GM19463 (cell line): ENCODE measurements at regions not wholly inside any gene's neighbourhood (a gene's known extent, or its start where the extent isn't known, plus 50 kb on each side); places are given as distances from the start of the nearest gene placed in this dataset.

Experiments used
- ATAC-seq: cut with Tn5 transposase; IDR thresholded peaks from one replicate; pipeline ENCODE4 v1.9.1; 2021; ENCODE audit warnings: mild to moderate bottlenecking, moderate library complexity; ENCODE audit not compliant: unreplicated experiment

DNA sequence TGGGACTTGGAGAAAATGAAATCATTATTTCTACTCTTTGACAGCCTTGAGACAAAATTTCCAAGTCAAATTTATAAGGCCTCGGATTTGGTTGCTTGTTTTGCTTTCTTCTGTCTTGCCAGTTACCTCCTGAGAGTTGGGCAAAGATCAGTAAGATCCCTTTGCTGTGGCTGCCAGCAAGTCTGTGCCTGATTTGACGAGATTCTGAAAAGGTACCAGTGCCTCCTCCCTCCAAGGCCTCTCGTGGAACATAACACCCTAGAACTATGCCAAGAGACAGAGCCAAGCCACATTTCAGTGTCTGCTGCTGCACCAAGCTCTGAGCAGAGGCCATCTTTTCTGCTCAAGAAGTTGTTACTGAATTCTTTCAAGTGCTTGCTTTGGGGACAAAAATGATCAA is 61.0 kb downstream of the GTPBP8 start:
- ATAC-seq, result no peak

DNA sequence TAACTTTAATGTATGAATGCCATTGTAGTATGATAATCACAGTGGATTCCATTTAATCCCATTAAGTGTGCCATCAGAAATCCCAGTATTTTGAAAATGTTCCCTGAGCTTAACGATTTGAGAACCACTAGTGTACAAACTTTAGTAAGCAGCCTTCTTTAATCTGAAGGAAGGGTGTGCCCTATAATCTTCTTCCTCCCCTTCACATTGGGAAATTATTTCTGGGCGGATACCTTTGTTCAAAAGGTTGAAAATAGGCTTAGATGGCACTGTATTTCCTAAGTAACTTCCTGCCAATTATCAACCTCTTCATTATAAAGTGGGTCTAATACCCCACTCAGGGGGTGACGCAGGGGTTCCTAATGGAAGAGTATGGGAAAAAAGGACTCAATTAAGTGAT is 62.4 kb downstream of the GTPBP8 start:
- no peak for ATAC-seq

DNA sequence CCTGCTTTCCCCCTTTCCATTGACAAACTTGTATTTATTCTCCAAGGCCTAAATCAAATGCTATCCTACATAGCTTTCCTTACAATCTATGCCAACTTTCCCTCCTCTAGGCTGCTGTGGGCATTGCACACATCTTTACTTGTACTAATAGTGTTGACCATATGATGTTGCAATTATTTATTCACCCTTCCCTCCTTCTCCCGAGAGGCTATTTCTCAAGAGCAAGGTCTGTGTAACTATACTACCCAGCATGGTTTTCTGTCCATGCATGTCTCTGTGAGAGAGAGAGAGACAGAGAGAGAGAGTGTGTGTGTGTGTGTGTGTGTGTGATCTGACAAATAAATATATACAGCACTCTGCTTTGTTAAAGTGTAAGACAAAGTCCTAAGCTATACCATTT is 63.8 kb downstream of the GTPBP8 start:
- no peak for ATAC-seq

DNA sequence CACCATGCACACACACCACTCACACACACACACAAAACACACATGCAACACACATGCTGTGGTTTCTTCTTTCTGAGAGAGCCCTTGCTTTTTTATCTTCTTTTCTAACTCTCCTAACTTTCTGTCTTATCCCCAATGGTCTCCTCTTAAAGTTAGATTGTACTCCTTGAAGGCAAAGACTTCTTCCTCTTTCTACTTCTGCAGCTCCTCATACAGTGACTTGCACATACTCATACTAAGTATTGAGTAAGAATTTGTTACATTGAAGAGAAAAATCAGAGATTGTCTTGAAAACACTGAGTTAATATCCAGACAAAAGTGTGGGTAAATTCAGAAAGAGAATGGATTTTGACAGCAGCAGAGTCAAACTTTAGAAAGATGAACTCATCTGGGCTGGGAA is 64.4 kb downstream of the GTPBP8 start:
- ATAC-seq, result no peak

DNA sequence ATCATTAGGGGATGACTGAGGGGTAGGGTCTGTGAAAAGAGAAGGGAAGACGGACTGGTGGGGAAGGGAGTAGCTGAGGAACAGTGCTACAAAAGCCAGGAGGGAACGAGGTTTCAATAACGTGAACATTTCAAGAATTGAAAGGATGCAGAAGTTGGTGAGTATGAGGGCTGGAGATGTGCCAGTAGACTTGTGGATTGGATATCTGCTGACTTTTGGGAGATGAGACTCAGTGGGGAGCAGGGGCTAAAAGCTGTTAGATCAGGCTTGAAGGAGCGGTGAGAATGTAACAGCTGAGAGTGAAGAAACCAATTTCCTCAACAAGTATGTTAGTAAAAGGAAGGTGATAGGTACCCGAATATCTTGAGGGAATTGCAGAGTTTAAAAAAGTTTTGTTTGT is 65.2 kb downstream of the GTPBP8 start:
- ATAC-seq, result no peak

DNA sequence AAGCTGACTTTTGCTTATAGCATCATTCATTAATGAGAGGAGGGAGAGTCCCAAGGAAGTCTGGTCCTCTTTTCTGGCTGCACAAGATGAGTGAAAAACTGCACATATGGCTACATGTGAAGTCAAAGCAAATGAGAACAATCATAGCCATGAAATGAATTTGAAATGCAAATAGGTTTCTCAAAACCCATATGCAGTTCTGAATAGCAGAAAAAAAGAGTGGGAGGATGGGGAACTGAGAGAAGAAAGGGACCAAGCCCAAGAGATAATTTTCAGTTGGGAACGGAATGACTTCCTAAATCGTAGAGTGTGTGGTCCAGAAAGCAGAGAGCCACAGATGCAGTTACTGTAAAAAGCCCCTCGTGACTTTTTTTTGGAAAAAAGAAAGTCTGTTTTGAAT is 66.3 kb downstream of the GTPBP8 start:
- peak; percentile 83 for ATAC-seq

DNA sequence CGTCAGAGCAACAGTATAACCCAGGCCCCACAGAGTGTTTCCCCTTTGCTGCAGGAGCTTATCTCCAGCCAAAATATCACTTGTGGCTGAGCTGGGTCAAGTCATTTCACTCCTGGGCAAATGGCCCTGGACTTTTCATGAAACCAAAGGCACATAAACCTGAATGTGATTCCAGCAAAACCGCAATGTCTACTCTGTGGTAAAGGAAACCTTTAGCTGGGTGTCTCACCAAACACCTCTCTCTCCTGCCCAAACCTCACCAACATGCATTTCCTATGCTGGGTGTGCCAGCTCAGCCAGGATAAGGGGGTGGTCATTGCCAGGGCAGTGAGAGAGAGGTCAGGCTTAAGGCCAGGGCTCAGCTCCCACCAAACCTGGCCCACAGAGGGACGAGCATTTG is 67.4 kb downstream of the GTPBP8 start:
- ATAC-seq, result no peak

DNA sequence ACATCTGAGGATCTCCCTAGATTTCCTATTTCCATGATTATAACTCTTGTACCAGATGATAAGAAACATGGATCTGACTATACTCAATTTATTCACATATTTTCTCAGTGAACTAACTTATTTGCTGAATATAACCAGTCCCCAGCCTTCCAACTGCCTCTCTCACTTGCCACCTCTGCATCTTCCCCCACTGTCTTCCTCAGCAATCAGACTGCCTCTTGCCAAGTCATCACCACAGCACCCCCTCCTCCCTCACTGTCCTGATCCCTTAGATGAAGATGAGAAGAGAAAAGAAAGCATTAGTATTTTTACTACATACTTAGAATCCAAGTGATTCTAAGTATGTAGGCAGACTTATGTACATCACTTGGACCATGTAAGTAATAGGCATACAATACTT is 71.9 kb downstream of the GTPBP8 start:
- no peak for ATAC-seq

DNA sequence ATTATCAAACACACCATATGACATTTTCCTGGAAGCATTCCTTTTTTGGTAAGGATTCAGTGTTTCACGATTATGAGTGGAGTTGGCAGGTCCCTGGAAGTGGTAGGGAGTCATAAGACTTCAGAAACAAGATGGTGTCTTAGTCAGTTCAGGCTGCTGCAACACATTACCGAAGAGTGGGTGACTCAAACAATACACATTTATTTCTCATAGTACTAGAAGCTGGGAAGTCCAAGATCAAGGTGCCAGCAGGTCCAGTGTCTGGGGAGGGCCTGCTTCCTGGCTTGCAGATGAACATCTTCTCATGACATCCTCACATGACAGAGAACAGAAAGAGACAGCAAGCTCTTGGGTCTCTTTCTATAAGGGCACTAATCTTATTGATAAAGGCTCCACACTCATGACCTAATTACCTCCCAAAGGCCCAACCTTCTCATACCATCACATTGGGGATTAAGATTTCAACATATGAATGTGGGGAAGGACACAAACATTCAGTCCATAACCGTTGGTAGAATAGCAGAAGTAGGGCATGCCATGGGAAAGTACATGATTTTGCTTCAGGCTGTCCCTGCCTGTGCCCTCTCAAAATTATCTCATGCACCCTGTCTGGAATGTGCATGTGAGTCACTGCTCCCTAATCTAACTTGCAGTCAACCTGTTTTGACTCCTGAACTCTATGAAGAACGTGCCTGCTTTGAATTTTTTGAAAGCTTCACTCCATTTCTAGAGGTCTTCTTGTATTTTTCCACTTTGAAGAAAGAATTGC is 72.5 kb downstream of the GTPBP8 start:
- ATAC-seq, result no peak

DNA sequence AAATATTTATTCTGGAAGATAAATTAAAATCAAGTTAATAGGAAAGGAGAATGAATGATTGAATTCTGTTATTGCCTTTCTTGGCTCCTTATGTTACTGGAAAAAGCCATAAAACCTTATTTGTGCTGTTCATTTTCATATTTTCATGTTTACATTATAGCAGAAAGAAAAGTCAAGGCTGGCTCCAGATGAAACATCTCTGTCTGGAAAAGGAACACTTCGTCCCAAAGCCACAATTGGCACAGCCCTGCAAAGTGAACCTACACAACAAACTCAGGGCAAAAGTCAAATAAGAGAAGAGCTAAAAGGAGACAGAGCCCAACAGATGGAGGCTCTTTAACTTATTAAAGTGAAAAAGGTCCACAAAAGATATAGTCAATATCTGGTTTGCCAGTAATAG is 73.4 kb downstream of the GTPBP8 start:
- no peak for ATAC-seq

DNA sequence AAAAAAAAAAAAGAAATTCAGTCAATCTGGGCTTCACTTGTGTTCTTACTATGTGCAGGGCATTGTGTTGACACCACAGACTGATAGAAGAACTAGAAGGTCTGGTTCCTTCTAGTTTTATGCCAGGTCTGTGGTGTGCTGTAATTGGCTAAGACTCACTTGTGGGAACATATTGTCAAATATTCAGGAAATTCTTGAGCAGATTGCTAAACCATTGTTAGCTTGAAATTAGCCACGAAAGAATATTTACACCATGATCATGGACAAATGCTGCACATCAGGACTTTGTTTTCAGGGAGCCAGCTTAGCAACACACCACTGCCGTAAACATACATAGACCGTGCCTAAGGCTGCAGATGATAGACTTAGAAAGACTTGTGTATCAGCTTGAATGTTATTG is 74.6 kb downstream of the GTPBP8 start:
- ATAC-seq, result no peak

DNA sequence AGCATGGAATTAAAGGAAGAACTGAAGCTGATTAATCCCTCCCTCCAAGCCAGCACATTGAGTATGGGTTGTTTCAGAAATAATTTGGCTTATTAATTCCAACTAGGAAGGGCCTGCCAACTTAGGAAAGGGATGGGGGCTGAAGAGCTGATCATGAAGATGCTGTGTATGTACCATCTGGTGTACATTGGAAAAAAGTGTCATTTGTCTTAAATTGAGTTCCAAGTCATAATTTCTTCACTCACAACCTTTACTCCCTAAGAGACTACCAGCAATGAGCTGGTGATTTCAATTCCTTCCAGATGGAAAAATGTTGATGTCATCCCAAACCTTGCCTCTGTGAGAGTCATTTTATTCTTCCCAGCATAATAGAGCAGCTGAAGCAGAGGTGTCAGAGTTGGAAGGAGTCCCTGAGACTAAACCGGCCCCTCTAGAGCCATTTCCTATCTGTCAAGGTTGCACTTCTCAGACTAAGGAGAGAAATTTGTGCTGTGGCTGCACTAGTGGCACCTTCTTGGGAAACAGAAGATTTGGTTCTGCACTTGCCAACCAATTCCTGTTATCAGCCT is 79.4 kb downstream of the GTPBP8 start:
- ATAC-seq, result peak; percentile 6

DNA sequence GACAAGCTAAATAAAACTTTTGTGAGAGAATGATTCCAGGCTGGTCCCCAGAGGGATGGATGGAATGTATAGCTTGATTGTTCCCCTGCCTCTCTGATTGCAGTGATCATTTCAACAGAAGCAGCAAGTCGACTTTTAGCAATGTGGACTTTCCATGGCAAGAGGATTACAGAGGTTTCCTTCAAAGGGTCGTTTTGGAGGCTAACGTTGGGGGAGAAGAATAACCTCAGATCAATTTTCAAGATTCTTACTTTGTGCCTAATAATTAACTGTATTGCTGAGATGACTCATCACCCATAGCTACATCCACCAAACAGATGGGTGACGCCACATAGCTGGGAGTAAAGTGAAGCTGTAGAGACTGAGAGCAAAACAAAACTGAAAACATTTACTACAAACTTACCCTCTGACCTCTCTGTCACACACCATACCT is 79.9 kb downstream of the GTPBP8 start:
- peak; percentile 100 for ATAC-seq

DNA sequence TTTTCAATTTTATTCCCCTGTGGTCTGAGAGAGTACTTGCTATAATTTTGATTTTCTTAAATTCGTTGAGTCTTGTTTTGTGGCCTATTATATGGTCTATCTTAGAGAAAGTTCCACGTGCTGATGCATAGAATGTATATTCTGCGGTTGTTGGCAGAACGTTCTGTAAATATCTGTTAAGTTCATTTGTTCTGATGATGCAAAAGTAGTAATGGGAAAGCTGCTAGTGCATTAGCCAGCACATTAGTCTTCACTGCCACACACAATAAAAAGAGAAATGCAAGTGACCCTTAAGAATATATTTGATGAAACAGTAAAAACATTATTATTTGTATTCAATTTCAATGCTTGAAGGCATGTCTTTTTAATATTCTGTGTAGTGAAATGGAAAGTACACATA is 84.8 kb downstream of the GTPBP8 start:
- no peak for ATAC-seq

DNA sequence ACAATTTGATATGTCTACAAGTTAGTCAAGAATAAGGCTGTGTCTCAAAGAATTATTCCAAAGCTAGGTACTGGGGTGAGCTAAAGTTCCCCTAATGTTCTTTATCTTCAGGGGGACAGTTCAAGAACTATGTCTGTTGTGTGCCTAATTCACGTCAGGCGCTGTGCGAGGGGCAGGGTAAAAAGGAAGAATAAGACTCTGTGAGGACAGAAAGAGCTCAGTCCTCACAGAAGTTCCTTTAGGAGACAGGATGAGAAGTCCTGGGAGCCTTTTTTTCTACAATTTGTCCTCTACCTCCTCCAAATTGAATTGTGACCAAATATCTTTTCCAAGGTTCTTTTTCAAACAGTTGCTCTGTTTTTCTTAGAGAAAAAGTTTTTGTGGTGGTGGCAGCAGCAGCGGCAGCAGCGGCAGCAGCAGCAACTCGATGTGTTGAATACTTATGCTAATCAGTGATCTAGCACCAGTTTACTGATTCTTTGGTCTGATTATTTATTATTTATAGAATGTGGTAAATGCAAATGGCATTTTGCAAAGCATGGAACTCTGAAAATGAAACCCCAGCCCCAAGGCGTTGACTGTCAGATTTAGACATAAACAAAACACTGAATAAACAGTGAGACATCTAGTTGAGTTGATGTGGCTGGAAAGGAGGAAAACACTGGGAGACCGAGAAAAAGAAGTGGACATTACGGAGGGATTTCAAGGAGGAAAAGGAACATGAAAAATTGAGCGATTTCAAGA is 88.6 kb downstream of the GTPBP8 start:
- ATAC-seq, result peak; percentile 84

DNA sequence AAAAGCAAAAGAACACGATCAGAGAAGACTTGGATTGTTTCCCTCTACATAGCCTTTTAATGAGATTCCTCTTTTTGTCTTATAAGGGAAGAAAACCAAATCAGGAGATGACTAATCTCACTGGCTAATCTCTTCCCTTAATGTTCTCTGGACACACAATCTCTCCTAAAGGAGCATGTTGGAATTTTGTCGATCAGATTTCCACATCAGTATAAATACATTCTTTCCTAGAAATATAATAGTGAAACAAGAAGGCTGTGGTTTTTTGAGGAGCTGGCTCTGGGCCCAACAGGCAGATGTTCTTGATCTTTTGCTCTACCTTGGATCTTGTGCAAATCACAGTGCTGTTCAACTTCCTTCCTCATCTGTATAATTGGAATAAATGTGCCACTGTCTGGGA is 94.0 kb downstream of the GTPBP8 start:
- ATAC-seq, result no peak

DNA sequence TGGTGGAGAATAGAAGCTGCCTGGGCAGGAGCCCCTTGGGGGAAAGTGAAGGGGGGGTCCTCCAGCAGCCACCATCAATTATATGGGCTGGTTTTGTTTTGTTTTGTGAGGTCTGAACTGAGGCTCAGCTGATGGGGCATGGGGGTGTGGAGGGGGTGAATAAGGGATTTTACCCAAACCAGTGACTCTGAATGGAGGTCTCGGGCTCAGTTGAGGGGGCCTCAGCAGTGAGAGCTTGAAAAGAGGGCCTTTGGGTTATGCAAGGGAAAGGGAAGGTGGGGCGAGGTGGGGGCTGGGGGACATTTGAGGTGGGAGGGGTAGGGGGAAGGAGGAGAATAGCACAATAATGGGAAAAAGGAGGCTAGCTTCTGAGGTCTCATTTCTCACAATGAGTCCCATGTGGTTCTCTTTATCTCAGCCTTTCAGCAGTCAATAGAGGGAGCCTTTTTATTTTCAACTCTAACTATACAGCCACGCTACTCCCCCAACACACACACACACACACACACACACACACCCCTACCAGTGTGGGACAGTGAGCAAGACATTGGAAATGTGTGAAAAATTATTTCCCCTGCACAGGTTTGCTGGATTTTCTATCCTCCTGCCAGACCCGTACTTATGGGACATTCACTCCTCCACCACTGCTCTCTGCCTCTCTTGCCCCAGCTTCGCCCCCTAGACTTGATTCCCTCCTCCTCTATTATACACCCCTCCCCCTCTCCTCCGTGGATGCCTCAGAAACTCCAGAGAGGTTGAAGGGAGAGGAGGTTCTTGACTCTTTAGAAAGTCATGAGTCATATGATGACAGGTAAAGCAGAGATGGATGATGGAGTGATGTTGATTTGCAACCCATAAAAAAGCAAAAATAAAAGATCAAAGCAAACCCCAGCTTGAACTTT is 96.0 kb downstream of the GTPBP8 start:
- no peak for ATAC-seq

DNA sequence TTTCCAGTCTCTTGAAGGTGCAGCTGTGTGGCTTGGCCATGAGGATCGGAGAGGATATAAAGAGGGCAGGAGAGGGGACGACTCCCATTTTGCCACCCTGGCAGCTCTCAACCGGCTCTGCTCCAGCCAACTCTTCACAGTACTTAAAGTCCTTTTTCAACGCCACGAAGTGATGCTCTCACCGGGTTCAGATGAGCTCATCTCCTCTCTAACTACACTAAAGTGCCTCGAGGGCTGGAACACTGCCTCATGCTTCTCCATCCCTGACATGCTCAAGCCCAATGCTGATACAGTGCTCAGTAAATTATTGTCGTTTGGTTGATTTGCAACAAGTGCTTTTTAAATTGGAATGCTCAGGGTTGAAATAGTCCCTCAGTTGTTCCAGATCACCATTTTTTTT is 97.8 kb downstream of the GTPBP8 start:
- no peak for ATAC-seq

DNA sequence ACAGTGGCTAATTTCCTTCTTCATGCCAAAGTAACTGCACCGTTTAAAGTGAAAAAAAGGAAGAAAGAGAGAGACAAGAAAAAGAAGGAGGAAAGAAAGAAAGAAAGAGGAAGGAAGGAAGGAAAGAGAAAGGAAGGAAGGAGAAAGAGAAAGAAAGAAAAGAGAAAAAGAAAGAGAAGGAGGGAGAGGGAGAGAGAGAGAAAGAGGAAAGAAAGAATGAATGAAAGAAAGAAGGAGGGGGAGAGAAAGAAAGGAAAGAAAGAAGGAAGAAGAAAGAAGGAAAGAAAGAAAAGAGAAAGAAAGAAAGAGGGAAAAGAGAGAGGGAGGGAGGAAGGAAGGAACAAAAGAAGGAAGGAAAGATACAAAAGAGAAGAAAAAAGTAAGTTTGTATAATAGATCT is 100.6 kb downstream of the GTPBP8 start:
- no peak for ATAC-seq

DNA sequence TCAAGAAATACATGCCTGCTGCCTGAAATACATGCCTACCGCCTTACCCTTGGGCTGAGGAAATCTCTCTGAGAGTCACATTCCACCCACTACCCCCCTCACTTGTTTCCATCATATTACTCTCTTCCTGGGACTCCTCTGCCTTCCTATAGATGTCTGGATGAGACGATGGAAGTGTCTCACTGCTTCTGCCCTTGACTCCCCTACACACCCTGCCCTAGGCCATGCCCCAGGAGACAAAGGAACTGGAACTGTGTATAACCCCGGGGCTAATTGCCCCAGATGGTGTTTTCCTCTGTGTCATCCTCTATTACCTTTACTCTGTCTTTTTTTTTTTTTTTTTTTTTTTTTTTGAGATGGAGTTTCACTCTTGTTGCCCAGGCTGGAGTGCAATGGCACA is 102.0 kb downstream of the GTPBP8 start:
- ATAC-seq, result no peak
